HCT116 (cell line): ENCODE measurements at regions not wholly inside any gene's neighbourhood (a gene's known extent, or its start where the extent isn't known, plus 50 kb on each side); places are given as distances from the start of the nearest gene placed in this dataset.

ENCODE experiments used
- ATAC-seq: fragments of 200-7000 bp; cut with Tn5 transposase; 2 replicates; pipeline ENCODE4 v1.9.1; 2020; ENCODE audit warnings: mild to moderate bottlenecking, moderate library complexity
- BruUV-seq: library from RNA; stranded (reverse); fragments of 400-500 nt; replicated peaks from 2 replicates; lab custom pipeline; 2021; lab: Mats Ljungman, UMichigan
- CTCF ChIA-PET: fragments of 300-600 bp; sonication (Branson Sonifier 250); formaldehyde crosslinking; loops from one replicate; lab custom pipeline; 2021; ENCODE audit warnings: antibody characterized with exemption; lab: Charles Lee
- POLR2A ChIA-PET: fragments of 300-600, 350-600 bp; sonication (Branson Sonifier 250); formaldehyde crosslinking; loops from one replicate; lab custom pipeline; 2021; ENCODE audit warnings: antibody characterized with exemption; lab: Charles Lee
- RAD21 ChIA-PET, 2 experiments: fragments of 300-600 bp; sonication (Branson Sonifier 250); formaldehyde crosslinking; loops; one replicate each; lab custom pipeline; 2023; ENCODE audit warnings: low total read pairs in 2 of 2; ENCODE audit not compliant: uncharacterized antibody in 2 of 2, unreplicated experiment in 2 of 2, low non-redundant PET in 1 of 2; lab: Charles Lee
- DNase-seq: peaks from one replicate; pipeline ENCODE4 v3.0.0-alpha.2; 2010; ENCODE audit warnings: low read depth, low spot score
- H2AFZ ChIP-seq: fragments of 200-600 bp; shearing (Covaris generic), sonication (generic); 2 replicates; pipeline ENCODE4 v1.6.1; 2017; ENCODE audit warnings: low read depth, mixed run types, mixed read lengths, antibody characterized with exemption, low read length; ENCODE audit not compliant: poor library complexity, severe bottlenecking
- H3K27ac ChIP-seq: 2 replicates; pipeline ENCODE4 v1.5.1; 2012; ENCODE audit warnings: low read depth, low read length
- H3K27me3 ChIP-seq: fragments of 200-600 bp; sonication (generic); 2 replicates; pipeline ENCODE4 v1.6.1; 2016; ENCODE audit warnings: mixed run types, low read length, mixed read lengths; ENCODE audit not compliant: insufficient read depth
- H3K36me3 ChIP-seq, 2 experiments: fragments of 200-500 bp in 1 of 2; fragments of 200-600 bp in 1 of 2; sonication (Bioruptor generic) in 1 of 2; sonication (generic) in 1 of 2; 2 replicates each; pipeline versions ENCODE4 v1.5.1 to v1.6.1; 2014 to 2016; ENCODE audit warnings: low read length in 2 of 2, inconsistent platforms in 1 of 2, mixed read lengths in 1 of 2, mixed run types in 1 of 2; ENCODE audit not compliant: insufficient read depth in 2 of 2, control insufficient read depth in 1 of 2
- H3K4me1 ChIP-seq, 2 experiments: fragments of 200-600 bp in 1 of 2; sonication (generic) in 1 of 2; 2 replicates each; pipeline versions ENCODE4 v1.5.1 to v1.6.1; 2012 to 2017; ENCODE audit warnings: low read length in 2 of 2, inconsistent platforms in 1 of 2, mild to moderate bottlenecking in 1 of 2, mixed read lengths in 1 of 2, mixed run types in 1 of 2, moderate library complexity in 1 of 2; ENCODE audit not compliant: insufficient read depth in 2 of 2, control insufficient read depth in 1 of 2
- H3K4me2 ChIP-seq: fragments of 200-600 bp; sonication (generic); 2 replicates; pipeline ENCODE4 v1.6.1; 2017; ENCODE audit warnings: mixed run types, low read length, mixed read lengths
- H3K4me3 ChIP-seq, 2 experiments: fragments of 200-600 bp in 1 of 2; sonication (generic) in 1 of 2; replicated peaks in 1 of 2; 2 replicates each; pipeline ENCODE4 v1.5.1; 2011 to 2016; ENCODE audit warnings: low read length in 2 of 2, control low read depth in 1 of 2, low read depth in 1 of 2, mild to moderate bottlenecking in 1 of 2, mixed read lengths in 1 of 2, mixed run types in 1 of 2
- H3K79me2 ChIP-seq: fragments of 200-600 bp; sonication (generic); 2 replicates; pipeline ENCODE4 v1.6.1; 2017; ENCODE audit warnings: mild to moderate bottlenecking, mixed run types, low read length, moderate library complexity, mixed read lengths; ENCODE audit not compliant: insufficient read depth
- H3K9ac ChIP-seq: fragments of 200-600 bp; sonication (generic); 2 replicates; pipeline ENCODE4 v1.6.1; 2016; ENCODE audit warnings: low read length, mixed read lengths
- H3K9me2 ChIP-seq: fragments of 200-600 bp; sonication (generic), shearing (Covaris generic); 2 replicates; pipeline ENCODE4 v1.6.1; 2017; ENCODE audit warnings: mixed run types, mild to moderate bottlenecking, moderate library complexity; ENCODE audit not compliant: insufficient read depth
- H3K9me3 ChIP-seq, 2 experiments: fragments of 200-500 bp in 1 of 2; fragments of 200-600 bp in 1 of 2; sonication (Bioruptor generic) in 1 of 2; sonication (generic) in 1 of 2; 2 replicates each; pipeline ENCODE4 v1.6.1; 2014 to 2017; ENCODE audit warnings: low read length in 2 of 2, mixed read lengths in 2 of 2, inconsistent platforms in 1 of 2, low read depth in 1 of 2, mild to moderate bottlenecking in 1 of 2, mixed run types in 1 of 2, moderate library complexity in 1 of 2; ENCODE audit not compliant: control insufficient read depth in 1 of 2, insufficient read depth in 1 of 2
- H4K20me1 ChIP-seq: fragments of 200-600 bp; sonication (generic), shearing (Covaris generic); 2 replicates; pipeline ENCODE4 v1.6.1; 2017; ENCODE audit warnings: mixed run types, mild to moderate bottlenecking, moderate library complexity; ENCODE audit not compliant: insufficient read depth
- CBX3 ChIP-seq: IDR thresholded peaks from 2 replicates; pipeline ENCODE4 v1.6.1; 2012; ENCODE audit warnings: low read depth
- CEBPB ChIP-seq: IDR thresholded peaks from 2 replicates; pipeline ENCODE4 v1.6.1; 2012; ENCODE audit warnings: low read depth
- EGR1 ChIP-seq: IDR thresholded peaks from 2 replicates; pipeline ENCODE4 v1.6.1; 2012; ENCODE audit warnings: low read depth
- EZH2 ChIP-seq: fragments of 200-600 bp; sonication (generic); IDR thresholded peaks from 2 replicates; pipeline ENCODE4 v1.6.1; 2017; ENCODE audit warnings: antibody characterized with exemption, mixed run types
- JUND ChIP-seq: IDR thresholded peaks from 2 replicates; pipeline ENCODE4 v1.6.1; 2012
- SRF ChIP-seq: IDR thresholded peaks from 2 replicates; pipeline ENCODE4 v1.6.1; 2012; ENCODE audit warnings: low read depth
- TCF7L2 ChIP-seq: IDR thresholded peaks from 2 replicates; pipeline ENCODE4 v1.7.0; 2011; ENCODE audit warnings: borderline replicate concordance, inconsistent platforms; ENCODE audit not compliant: insufficient read depth, insufficient read length; ENCODE audit errors: extremely low read depth
- YY1 ChIP-seq: IDR thresholded peaks from 2 replicates; pipeline ENCODE4 v1.6.1; 2011; ENCODE audit warnings: low read length, low read depth, moderate library complexity, mild to moderate bottlenecking; ENCODE audit not compliant: insufficient replicate concordance; ENCODE audit errors: extremely low read depth
- ZNF274 ChIP-seq: fragments of 200-500 bp; sonication (Bioruptor generic); IDR thresholded peaks from 2 replicates; pipeline ENCODE4 v1.6.1; 2014; ENCODE audit warnings: mild to moderate bottlenecking, low read depth, low read length, inconsistent platforms
- intact Hi-C: fragments of 100-400 bp; cut with micrococcal nuclease; formaldehyde crosslinking; loops from 2 replicates; pipeline ENCODE4 v1.10.0; 2022
- TF ChIP-seq, protein P1 (sequence below): IDR thresholded peaks from 2 replicates; pipeline ENCODE4 v1.6.1; 2012
- TF ChIP-seq, protein P2 (sequence below), 3 experiments: fragments of 200-600 bp in 1 of 3; sonication (generic) in 1 of 3; IDR thresholded peaks in 2 of 3; conservative IDR thresholded peaks in 1 of 3; 2 replicates each; pipeline ENCODE4 v1.5.1; 2012 to 2017; ENCODE audit warnings: low read depth in 2 of 3, low read length in 2 of 3, antibody characterized with exemption in 1 of 3, borderline replicate concordance in 1 of 3, control low read depth in 1 of 3, mild to moderate bottlenecking in 1 of 3, mixed read lengths in 1 of 3, mixed run types in 1 of 3, moderate library complexity in 1 of 3; ENCODE audit not compliant: insufficient read depth in 1 of 3
- TF ChIP-seq, protein P3 (sequence below): IDR thresholded peaks from 2 replicates; pipeline ENCODE4 v1.6.1; 2012; ENCODE audit warnings: low read depth
- TF ChIP-seq, protein P4 (sequence below): IDR thresholded peaks from 2 replicates; pipeline ENCODE4 v1.6.1; 2012

DNA sequence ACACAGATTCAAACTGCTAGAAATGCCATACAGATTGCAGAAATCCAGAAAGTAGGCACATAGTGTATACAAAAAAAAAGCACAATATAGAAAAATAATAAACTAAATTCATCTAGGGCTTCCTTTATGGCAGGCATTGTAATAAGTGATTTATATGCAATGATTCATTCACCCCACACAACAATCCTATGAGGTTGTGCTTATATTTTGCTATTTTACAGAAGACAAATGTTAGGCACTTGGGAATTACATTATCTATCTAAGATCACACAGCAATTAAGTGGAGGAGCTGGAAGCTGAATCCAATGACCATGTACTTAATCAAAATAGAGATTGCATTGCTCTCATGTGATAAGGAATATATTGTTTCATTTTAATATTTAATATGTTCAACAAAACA is 225.7 kb upstream of the KCNK2 start (continued):
- TF ChIP-seq, protein P1, sequence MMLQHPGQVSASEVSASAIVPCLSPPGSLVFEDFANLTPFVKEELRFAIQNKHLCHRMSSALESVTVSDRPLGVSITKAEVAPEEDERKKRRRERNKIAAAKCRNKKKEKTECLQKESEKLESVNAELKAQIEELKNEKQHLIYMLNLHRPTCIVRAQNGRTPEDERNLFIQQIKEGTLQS, result no peak
- TF ChIP-seq, protein P2, sequence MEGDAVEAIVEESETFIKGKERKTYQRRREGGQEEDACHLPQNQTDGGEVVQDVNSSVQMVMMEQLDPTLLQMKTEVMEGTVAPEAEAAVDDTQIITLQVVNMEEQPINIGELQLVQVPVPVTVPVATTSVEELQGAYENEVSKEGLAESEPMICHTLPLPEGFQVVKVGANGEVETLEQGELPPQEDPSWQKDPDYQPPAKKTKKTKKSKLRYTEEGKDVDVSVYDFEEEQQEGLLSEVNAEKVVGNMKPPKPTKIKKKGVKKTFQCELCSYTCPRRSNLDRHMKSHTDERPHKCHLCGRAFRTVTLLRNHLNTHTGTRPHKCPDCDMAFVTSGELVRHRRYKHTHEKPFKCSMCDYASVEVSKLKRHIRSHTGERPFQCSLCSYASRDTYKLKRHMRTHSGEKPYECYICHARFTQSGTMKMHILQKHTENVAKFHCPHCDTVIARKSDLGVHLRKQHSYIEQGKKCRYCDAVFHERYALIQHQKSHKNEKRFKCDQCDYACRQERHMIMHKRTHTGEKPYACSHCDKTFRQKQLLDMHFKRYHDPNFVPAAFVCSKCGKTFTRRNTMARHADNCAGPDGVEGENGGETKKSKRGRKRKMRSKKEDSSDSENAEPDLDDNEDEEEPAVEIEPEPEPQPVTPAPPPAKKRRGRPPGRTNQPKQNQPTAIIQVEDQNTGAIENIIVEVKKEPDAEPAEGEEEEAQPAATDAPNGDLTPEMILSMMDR (IDR thresholded peaks at IDR 0.05 in 2 of 3, conservative IDR thresholded peaks at IDR 0.05 in 1 of 3; ENCODE audit: borderline replicate concordance in 1 of 3, insufficient read depth in 1 of 3, low read depth in 2 of 3, low read length in 2 of 3), result no peak
- TF ChIP-seq, all 23 proteins: peak for 0

DNA sequence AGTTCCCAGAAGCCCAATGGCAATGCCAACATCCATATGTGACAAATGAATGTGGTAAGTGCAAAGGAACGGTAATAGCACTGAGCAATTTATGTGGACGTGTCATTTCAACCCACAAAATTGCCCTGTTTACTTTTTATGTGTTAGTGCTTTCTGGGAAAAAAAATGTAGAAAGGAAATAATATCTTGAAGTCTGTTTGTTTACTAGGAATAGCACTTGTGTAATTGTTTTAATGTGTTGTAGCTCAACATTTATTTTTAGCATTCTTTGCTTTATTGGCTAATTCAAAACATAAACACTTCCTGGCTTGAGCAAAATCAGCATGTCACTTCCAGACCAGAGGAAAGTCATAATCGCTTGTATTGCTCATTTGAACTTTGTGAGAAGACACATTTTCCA is 224.8 kb upstream of the KCNK2 start:
- RAD21 ChIA-PET, result no interaction called here
- intact Hi-C loops, result no loop called here
- H4K20me1 ChIP-seq, result no peaks in the 10 kb centered on the region

More for the DNA sequence above, 224.8 kb upstream of the KCNK2 start:
- Histone ChIP-seq H3K9me3 (no peaks in the 10 kb centered on the region), H3K27ac (no peak overlapping the region), H3K4me2 (no peak overlapping the region), H2AFZ (no peak overlapping the region), H3K27me3 (no peaks in the 10 kb centered on the region), H3K79me2 (no peaks in the 10 kb centered on the region), H3K4me3 (no peak overlapping the region), H3K9me2 (no peaks in the 10 kb centered on the region), H3K4me1 (no peaks in the 10 kb centered on the region), H3K9ac (no peak overlapping the region), H3K36me3 (no peaks in the 10 kb centered on the region)
- CTCF ChIA-PET, result no interaction called here
- POLR2A ChIA-PET, result no interaction called here
- BruUV-seq, result no TSS peak
- ATAC-seq, result no peak
- no peak for TF ChIP-seq EZH2
- TF ChIP-seq EGR1, result no peak
- TF ChIP-seq CEBPB, result no peak
- TF ChIP-seq YY1, result no peak
- TF ChIP-seq, protein P3, sequence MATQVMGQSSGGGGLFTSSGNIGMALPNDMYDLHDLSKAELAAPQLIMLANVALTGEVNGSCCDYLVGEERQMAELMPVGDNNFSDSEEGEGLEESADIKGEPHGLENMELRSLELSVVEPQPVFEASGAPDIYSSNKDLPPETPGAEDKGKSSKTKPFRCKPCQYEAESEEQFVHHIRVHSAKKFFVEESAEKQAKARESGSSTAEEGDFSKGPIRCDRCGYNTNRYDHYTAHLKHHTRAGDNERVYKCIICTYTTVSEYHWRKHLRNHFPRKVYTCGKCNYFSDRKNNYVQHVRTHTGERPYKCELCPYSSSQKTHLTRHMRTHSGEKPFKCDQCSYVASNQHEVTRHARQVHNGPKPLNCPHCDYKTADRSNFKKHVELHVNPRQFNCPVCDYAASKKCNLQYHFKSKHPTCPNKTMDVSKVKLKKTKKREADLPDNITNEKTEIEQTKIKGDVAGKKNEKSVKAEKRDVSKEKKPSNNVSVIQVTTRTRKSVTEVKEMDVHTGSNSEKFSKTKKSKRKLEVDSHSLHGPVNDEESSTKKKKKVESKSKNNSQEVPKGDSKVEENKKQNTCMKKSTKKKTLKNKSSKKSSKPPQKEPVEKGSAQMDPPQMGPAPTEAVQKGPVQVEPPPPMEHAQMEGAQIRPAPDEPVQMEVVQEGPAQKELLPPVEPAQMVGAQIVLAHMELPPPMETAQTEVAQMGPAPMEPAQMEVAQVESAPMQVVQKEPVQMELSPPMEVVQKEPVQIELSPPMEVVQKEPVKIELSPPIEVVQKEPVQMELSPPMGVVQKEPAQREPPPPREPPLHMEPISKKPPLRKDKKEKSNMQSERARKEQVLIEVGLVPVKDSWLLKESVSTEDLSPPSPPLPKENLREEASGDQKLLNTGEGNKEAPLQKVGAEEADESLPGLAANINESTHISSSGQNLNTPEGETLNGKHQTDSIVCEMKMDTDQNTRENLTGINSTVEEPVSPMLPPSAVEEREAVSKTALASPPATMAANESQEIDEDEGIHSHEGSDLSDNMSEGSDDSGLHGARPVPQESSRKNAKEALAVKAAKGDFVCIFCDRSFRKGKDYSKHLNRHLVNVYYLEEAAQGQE, result no peak
- no peak for TF ChIP-seq CBX3
- no peak for TF ChIP-seq SRF
- TF ChIP-seq TCF7L2, result no peak
- TF ChIP-seq, protein P4, sequence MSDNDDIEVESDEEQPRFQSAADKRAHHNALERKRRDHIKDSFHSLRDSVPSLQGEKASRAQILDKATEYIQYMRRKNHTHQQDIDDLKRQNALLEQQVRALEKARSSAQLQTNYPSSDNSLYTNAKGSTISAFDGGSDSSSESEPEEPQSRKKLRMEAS, result no peak
- TF ChIP-seq, protein P1, result no peak
- TF ChIP-seq JUND, result no peak
- TF ChIP-seq ZNF274, result no peak
- no peak for DNase-seq
